IMR-90 (cell line): ENCODE measurements at regions not wholly inside any gene's neighbourhood (a gene's known extent, or its start where the extent isn't known, plus 50 kb on each side); places are given as distances from the start of the nearest gene placed in this dataset.

ENCODE experiments used
- BHLHE40 ChIP-seq: fragments of 150-350 bp; IDR thresholded peaks from 2 replicates; pipeline ENCODE4 v1.6.1; 2016; ENCODE audit warnings: mild to moderate bottlenecking, low read depth, low read length
- CEBPB ChIP-seq: IDR thresholded peaks from 2 replicates; pipeline ENCODE4 v1.6.1; 2012; ENCODE audit warnings: low read depth, low read length, improper control_type of control experiment
- CTCF ChIP-seq: conservative IDR thresholded peaks from 2 replicates; pipeline ENCODE4 v1.5.1; 2012; ENCODE audit warnings: mild to moderate bottlenecking, low read depth, low read length, improper control_type of control experiment
- MAFK ChIP-seq: IDR thresholded peaks from 2 replicates; pipeline ENCODE4 v1.6.1; 2012; ENCODE audit warnings: low read depth, low read length, improper control_type of control experiment
- MAZ ChIP-seq: IDR thresholded peaks from 2 replicates; pipeline ENCODE4 v1.6.1; 2012; ENCODE audit warnings: low read depth, mild to moderate bottlenecking, low read length, improper control_type of control experiment, moderate library complexity, borderline replicate concordance
- MXI1 ChIP-seq: IDR thresholded peaks from 2 replicates; pipeline ENCODE4 v1.6.1; 2012; ENCODE audit warnings: low read depth, mild to moderate bottlenecking, low read length, moderate library complexity, borderline replicate concordance
- POLR2A ChIP-seq: IDR thresholded peaks from 2 replicates; pipeline ENCODE4 v1.6.1; 2012; ENCODE audit warnings: mild to moderate bottlenecking, low read depth, low read length
- RAD21 ChIP-seq: IDR thresholded peaks from 2 replicates; pipeline ENCODE4 v1.6.1; 2012; ENCODE audit warnings: low read length, improper control_type of control experiment
- RFX5 ChIP-seq: IDR thresholded peaks from 2 replicates; pipeline ENCODE4 v1.8.0; 2012; ENCODE audit warnings: low read depth, mild to moderate bottlenecking, low read length, moderate library complexity
- SMC3 ChIP-seq: fragments of 150-350 bp; IDR thresholded peaks from 2 replicates; pipeline ENCODE4 v1.6.1; 2016; ENCODE audit warnings: low read depth, mild to moderate bottlenecking, antibody characterized with exemption, low read length, moderate library complexity
- TF ChIP-seq, protein P1 (sequence below): fragments of 150-350 bp; IDR thresholded peaks from 2 replicates; pipeline ENCODE4 v1.6.1; 2016; ENCODE audit warnings: low read depth, mild to moderate bottlenecking, low read length, moderate library complexity, borderline replicate concordance
- TF ChIP-seq, protein P2 (sequence below): fragments of 150-350 bp; IDR thresholded peaks from 2 replicates; pipeline ENCODE4 v1.6.1; 2017; ENCODE audit warnings: mild to moderate bottlenecking, antibody characterized with exemption, low read length, low read depth

- TF ChIP-seq, protein P1, sequence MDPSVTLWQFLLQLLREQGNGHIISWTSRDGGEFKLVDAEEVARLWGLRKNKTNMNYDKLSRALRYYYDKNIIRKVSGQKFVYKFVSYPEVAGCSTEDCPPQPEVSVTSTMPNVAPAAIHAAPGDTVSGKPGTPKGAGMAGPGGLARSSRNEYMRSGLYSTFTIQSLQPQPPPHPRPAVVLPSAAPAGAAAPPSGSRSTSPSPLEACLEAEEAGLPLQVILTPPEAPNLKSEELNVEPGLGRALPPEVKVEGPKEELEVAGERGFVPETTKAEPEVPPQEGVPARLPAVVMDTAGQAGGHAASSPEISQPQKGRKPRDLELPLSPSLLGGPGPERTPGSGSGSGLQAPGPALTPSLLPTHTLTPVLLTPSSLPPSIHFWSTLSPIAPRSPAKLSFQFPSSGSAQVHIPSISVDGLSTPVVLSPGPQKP = no peak
- TF ChIP-seq CTCF (no peak), POLR2A (no peak), BHLHE40 (no peak), RAD21 (no peak), MXI1 (no peak), MAZ (no peak), MAFK (no peak), SMC3 (no peak), RFX5 (no peak), CEBPB (no peak)
- TF ChIP-seq, protein P2, sequence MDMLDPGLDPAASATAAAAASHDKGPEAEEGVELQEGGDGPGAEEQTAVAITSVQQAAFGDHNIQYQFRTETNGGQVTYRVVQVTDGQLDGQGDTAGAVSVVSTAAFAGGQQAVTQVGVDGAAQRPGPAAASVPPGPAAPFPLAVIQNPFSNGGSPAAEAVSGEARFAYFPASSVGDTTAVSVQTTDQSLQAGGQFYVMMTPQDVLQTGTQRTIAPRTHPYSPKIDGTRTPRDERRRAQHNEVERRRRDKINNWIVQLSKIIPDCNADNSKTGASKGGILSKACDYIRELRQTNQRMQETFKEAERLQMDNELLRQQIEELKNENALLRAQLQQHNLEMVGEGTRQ = no peak
Observed at GRCh38 chr2:12436935-12437561, 279.7 kb upstream of the TRIB2 start.
